A673 (cell line): ENCODE measurements at regions not wholly inside any gene's neighbourhood (a gene's known extent, or its start where the extent isn't known, plus 50 kb on each side); places are given as distances from the start of the nearest gene placed in this dataset.

ENCODE experiments used
- CTCF ChIP-seq: fragments of 300-800, 200-600 bp; sonication (generic); conservative IDR thresholded peaks from 2 replicates; pipeline ENCODE4 v1.5.1; 2017; ENCODE audit warnings: low read depth, mild to moderate bottlenecking, antibody characterized with exemption, low read length, moderate library complexity, mixed read lengths
- EZH2 ChIP-seq: fragments of 200-600 bp; sonication (generic); IDR thresholded peaks from 2 replicates; pipeline ENCODE4 v1.6.1; 2017; ENCODE audit warnings: borderline replicate concordance, low read depth, mild to moderate bottlenecking, mixed read lengths, antibody characterized with exemption, low read length; ENCODE audit not compliant: poor library complexity, severe bottlenecking

GRCh38 chr16:54519161-54519695 lies 232.6 kb upstream of the IRX3 start:
- TF ChIP-seq CTCF (no peak), EZH2 (no peak)
